LNCaP clone FGC (cell line): ENCODE measurements at regions not wholly inside any gene's neighbourhood (a gene's known extent, or its start where the extent isn't known, plus 50 kb on each side); places are given as distances from the start of the nearest gene placed in this dataset.

Source experiments
- DNase-seq: peaks from one replicate; pipeline ENCODE4 v3.0.0-alpha.2; 2011; ENCODE audit warnings: low read depth
- H3K4me3 ChIP-seq: 2 replicates; pipeline ENCODE4 v1.5.1; 2011; ENCODE audit warnings: mild to moderate bottlenecking, low read depth, low read length, control low read depth
- CTCF ChIP-seq: IDR thresholded peaks from 2 replicates; pipeline ENCODE4 v1.5.1; 2012; ENCODE audit warnings: mild to moderate bottlenecking; ENCODE audit not compliant: control insufficient read depth, insufficient read depth; ENCODE audit errors: extremely low read depth

GRCh38 chr7:17037356-17037755 is 155.6 kb upstream of the AGR3 start:
- H3K4me3 ChIP-seq, result no peak overlapping the region
- no peak for TF ChIP-seq CTCF
- no peak for DNase-seq

DNA sequence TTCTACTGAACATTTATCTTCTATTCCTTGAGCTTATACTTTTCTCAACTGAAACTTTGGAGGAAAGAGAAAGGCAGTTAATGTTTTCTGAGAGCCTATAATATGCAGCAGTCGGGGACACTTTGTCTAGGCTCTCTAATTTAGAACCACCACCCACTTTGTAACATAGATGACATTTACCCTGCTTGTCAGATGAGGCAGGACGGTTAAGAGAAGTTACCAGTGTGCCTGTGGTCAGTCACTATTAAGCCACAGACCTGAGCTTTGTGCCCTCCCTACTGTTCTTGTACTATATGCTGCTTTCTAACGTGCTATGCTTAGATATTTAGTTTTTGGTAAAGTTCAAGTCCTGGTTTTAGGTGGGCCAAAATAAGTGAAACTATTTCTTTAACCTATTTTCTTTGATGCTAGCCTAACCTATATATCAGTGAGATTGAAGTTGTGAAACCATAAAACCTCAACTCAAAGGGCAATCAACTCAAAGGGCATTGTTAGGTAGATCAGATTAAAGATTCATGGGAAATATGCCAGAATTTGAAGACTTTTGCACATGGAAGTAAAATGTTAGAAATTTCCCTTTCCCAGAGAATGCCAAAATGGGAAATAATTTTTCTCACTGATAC is 156.5 kb upstream of the AGR3 start:
- TF ChIP-seq CTCF, result no peak
- H3K4me3 ChIP-seq, result no peak overlapping the region
- DNase-seq, result no peak

DNA sequence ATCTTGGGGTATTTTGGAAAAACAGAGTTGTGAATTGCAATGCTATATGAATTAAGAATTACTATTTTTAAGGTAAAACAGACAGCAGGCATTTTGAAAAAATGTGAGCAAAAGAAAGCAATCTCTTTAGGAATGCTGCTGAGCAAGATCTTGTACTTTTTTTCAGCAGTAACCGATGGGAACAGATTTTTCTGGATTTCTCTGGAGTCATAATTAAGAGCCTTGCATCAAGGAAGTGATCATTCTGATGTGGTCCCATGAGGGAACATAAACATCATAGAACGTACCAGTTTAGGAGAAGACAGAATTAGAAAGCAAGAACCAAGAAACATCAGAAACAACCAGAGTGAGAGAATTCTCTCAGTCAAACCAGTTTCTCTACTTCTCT is 157.0 kb upstream of the AGR3 start:
- no peak overlapping the region for H3K4me3 ChIP-seq

DNA sequence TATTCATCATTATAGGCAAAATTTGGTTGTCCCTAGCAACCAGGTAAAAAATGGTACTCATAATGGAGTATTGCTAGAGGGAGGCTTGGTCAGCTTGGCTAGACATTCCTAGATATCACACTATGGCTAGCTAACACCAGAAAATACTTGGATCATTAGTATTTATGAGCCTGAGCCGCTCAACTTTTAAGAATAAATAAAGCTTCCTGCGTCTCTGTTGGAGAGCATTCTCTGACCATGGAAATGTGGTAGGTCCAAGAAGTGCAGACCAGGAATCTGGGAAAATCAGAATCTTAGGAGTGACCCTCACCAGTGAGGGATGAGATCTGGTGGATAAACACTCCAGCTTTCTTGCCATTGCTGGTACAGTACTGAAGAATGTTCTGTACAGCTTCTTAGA is 157.6 kb upstream of the AGR3 start:
- TF ChIP-seq CTCF, result no peak
- DNase-seq, result no peak
- H3K4me3 ChIP-seq, result no peak overlapping the region

More for the DNA sequence above, 157.0 kb upstream of the AGR3 start:
- DNase-seq, result no peak
- no peak for TF ChIP-seq CTCF

GRCh38 chr7:17040716-17041115 is 158.9 kb upstream of the AGR3 start:
- DNase-seq, result no peak
- H3K4me3 ChIP-seq, result no peak overlapping the region
- TF ChIP-seq CTCF, result no peak

DNA sequence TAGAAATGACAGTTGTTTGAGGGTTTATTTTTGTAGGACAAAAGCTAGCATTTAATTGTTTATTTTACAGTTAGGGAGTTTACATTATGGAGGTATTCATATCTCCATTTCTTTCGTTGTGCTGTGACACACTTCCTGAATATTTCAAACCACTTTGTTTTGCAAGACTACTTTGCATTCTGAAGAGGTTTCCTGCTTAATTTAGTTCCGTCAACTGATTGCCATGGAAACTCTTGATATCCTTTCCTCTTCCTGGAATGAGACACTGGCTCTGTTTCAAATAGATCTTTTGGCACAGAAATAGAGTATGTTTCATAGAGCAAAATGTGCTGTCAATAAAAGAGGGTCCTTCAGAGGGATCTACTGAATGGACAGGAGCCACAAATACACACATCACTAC is 159.5 kb upstream of the AGR3 start:
- no peak overlapping the region for H3K4me3 ChIP-seq
- DNase-seq, result no peak
- TF ChIP-seq CTCF, result no peak

DNA sequence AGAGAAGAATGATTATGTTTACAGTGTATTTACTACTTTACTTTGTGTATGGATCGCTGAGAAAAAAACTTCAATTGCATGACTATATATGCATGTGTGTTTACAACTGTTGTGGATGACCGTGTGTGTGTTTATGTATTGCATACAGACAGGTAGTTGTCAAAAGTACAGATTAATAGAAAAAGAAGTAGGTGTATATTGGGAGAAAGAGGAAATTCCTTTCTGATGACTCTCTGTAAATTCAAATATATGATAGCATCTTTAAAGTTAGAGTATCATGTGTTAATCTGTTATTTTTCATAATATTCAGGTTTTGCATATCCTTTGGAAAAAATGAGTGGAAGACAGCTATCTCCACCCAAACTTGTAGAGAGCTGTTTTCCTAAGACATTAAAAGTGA is 160.4 kb upstream of the AGR3 start:
- DNase-seq, result no peak
- no peak for TF ChIP-seq CTCF
- H3K4me3 ChIP-seq, result no peak overlapping the region
